Stimulated activated CD4-positive, alpha-beta T cell treated with anti-CD3 and anti-CD28 coated beads, Interleukin-1b, Interleukin-23, amount 100 ng/mL, for 48 hours (primary cell): ENCODE measurements at regions not wholly inside any gene's neighbourhood (a gene's known extent, or its start where the extent isn't known, plus 50 kb on each side); places are given as distances from the start of the nearest gene placed in this dataset.

Experiments
- DNase-seq: peaks from one replicate; pipeline ENCODE4 v3.0.0-alpha.2; 2020

DNA sequence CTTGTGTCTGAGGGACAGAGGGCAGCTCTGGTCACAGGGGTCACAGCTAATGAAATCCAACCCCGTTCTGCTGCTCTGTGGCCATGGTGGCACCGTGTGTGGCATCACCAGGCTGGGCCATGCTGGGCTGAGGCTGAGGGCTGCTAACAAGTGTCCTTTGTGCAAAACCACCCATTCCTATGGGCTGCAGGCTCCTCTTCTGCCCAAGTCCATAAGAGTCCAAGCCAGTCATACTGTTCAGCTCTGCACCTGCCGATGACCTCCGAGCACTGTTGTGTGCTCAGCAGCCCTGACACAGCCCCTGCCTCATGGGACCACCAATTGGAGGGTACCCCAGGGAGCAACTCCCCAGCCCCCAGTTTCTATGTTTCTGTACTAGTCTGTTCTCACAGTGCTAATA, 133.1 kb downstream of the WDR11 start:
- DNase-seq = no peak

DNA sequence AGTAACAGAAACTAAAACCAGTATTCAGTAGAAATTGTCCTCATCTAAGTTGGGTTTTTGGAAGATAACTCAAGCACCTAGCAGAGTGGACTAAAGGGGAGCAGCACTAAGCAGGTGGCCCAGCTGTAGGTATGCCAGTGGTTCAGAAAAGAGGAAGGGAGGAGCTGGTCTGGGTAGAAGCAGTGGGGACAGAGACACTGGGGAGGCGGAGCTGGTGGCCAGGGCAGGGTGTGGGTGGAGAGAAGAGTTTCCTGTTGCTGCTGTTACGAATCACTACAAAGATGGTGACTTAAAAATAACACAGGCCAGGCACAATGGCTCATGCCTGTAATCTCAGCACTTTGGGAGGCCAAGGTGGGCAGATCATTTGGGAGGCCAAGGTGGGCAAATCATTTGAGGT, 136.2 kb downstream of the WDR11 start:
- no peak for DNase-seq

GRCh38 chr10:120988751-120989150, 137.6 kb downstream of the WDR11 start:
- no peak for DNase-seq

GRCh38 chr10:120989279-120989678, 138.1 kb downstream of the WDR11 start:
- DNase-seq = no peak

- DNase-seq = no peak
These were observed 138.9 kb downstream of the WDR11 start for GRCh38 chr10:120989996-120990598.

DNA sequence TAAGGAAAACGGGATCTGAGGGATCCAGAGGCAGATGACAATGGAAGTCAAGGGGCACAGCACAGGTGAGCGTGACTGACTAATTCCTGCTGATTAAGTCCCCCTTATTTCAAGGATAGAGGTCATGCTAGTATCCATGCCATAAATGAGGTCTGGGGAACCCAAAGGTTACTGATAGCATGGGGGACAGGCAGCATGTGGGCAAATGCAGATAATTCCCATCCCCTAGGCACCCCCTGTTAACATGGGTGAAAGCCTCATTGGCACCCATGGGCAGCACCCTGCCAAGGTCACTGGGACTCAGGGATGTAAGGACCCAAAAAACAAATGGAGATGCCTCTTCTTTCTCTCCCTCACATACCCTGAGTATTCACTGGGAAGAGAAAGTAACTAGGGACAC, 139.7 kb downstream of the WDR11 start:
- DNase-seq = no peak

GRCh38 chr10:120993089-120993488, 141.9 kb downstream of the WDR11 start:
- DNase-seq = no peak

DNA sequence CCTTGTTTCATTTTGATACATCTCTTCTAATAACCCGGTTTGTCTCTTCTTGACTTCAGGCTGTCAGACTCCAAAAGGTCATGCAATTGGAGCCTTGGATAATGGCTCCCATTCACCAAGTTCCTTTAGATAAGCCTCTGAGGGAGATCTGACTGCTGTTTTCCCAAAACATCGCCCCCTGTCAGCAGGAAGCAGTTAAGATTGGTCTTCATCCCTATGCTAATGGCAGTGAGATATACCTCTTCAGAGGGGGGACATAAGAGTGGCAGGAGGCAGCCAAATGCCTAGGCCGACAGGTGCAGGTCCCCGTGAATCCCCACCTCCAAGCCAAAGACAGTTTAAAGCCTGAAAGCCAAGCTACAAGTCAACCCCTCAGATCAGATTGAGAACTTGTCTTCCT, 144.6 kb downstream of the WDR11 start:
- no peak for DNase-seq

DNA sequence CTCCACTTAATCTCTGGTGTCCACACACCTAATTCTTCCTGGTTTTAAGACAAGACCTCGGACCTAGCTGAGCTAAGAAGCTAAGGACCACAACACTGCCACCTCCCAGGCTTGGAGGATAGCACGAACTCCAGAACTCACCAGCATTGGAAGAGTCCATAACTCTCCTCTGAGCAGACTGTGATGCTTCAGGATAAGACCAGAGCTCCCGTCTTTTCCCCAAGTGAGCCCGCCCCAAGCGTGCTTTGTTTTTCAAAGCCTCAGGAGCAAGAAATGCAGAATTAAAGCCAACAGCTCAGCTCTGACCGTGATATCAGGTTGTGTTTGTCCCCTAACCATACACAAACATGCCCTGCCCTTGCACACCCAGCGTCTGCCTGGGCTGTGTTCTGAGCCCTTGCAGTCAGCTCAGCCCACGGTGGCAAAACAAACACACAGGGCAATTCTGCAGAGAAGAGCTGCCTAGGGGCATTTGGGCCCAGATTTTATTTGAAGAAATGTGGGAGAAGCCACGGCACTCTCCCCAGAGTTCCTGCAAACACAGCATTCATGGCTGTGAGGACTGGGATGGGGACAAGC, 145.4 kb downstream of the WDR11 start:
- no peak for DNase-seq

- DNase-seq = no peak
These were observed 146.2 kb downstream of the WDR11 start for GRCh38 chr10:120997313-120997712.

- DNase-seq = no peak
These were observed 146.6 kb downstream of the WDR11 start for GRCh38 chr10:120997756-120998155.

DNA sequence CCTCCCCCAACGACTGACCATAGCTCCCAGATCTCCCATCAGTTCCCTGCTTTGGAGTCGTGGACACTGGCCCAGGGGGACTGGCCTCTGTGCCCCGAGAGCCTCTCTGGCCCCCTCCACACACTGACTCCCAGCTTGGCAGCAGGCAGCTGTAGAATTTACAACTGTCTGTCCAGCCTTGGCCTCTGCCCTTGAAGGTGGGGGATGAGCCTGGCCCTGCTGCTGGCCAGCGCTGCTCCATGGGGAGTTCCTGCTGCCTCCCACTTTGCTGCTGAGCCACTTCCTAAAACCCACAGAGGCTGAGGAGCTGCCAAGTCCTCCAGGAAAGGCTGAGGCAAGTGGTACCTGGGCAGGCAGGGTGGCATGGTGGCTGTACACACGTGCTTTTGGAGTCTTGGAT, 147.1 kb downstream of the WDR11 start:
- no peak for DNase-seq

DNA sequence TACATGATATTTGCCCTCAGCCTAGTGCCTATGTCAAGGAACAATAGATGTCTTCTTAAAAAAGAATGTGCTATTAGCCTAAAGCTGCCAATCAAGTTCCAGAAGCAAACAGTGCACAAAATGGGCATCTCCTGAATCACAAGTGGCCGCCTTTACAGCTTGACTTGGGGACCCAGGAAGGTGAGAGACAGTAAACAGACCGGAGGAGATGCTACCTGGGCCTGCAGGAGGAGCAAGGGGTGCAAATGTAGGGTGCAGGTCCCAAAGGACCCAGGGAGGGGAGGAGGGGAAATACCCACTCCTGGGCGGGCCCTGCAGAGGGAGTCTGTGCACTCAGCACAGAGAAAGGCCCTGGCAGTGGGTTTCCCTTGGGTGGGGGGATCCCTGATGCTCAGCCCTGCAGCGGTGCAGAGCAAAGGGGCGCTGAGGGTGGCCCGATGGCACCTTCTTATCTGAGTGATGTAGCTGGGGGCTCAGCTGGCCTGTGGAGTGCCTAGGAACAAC, 147.7 kb downstream of the WDR11 start:
- no peak for DNase-seq

GRCh38 chr10:120999868-121000267, 148.7 kb downstream of the WDR11 start:
- no peak for DNase-seq

DNA sequence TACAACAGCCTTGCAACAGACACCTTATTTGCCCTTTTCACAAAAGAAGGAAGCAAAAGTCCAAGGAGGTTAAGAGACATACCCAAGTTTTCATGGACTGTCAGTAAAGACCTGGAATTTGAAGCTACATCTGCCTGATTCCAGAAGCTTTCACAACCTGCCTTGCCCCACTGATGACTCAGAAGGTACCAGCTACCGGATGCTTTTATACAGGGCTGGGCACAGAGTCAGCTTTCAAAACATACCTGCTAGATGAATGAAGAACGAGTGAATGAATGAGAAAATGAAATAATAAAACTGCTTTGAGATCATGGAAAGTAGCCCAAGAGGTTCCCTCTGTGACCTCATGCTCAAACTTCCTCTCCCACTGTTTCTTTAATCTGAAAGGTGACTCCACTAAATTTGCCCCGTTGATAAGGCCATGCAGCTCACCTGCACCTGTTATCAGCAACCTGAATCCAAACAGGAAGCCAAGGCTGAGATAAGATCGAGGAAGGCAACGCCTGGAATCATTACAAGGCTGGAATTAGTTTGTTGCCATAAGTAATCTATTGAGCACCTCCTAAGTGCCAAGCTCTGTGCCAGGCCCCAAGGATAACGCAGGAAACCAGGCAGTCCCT, 151.5 kb downstream of the WDR11 start:
- no peak for DNase-seq

DNA sequence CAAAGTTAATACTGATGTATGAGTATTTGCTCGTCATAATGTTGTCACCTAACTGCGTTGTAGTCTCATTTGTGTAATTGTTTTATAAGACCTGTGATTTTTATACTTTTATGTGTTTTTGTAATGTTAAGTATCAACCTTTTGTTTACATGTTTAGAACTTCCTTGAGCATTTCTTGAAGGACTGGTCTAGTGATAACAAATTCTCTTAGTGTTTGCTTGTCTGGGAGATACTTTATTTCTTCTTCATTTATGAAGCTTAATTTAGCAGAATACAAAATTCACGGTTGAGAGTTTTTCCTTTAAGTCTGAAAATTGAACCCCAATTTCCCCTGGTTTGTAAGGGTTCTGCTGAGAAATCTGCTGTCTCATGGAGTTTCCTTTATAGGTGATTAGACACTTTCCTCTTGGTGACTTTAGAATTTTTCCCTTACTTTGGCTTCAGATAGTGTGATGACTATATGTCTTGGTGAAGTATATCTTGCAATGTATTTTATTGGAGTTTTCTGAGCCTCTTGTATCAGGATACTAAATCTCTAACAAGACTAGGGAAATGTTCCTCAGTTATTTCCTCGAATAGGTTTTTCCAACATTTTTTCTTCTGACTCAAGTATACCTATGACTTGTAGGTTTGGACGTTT, 154.9 kb downstream of the WDR11 start:
- no peak for DNase-seq

GRCh38 chr10:121007264-121007663, 156.1 kb downstream of the WDR11 start:
- no peak for DNase-seq

DNA sequence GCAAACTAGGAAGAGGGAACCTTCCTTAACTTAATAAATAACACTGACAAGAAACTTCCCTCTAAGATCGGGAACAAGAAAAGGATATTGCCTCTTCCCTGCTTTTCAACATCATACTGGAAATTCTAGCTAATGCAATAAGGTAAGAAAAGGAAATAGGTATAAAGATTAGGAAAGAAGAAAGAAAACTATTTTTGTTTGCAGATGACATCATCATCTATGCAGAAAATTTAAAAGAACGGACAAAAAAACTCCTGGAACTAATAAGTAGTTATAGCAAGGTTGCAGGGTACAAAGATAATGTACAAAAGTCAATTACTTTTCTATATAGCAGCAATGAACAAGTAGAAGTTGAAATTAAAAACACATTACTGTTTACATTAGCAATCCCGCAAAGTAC, 164.8 kb downstream of the WDR11 start:
- DNase-seq = no peak

GRCh38 chr10:121024905-121025584, 173.9 kb downstream of the WDR11 start:
- no peak for DNase-seq

DNA sequence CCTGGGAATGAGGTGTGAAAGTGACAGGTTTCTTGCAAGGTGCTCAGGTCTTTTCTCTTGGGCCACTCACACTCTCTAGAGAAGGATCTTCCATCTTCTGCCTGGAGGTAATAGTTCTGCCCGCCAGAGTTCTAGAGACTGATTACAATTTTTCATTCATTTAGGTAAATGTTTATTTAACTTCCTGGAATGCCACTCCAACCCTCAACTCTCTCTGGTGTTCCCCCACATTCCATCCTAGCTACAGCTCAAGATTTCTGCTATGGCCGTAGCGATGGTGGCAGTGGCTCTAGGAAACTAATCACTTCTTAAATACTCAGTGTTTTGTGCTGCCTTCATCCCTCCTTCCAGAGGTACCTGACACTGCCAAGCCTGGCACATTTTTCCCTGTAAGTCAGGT, 174.6 kb downstream of the WDR11 start:
- no peak for DNase-seq

GRCh38 chr10:121027371-121027770, 176.2 kb downstream of the WDR11 start:
- no peak for DNase-seq

DNA sequence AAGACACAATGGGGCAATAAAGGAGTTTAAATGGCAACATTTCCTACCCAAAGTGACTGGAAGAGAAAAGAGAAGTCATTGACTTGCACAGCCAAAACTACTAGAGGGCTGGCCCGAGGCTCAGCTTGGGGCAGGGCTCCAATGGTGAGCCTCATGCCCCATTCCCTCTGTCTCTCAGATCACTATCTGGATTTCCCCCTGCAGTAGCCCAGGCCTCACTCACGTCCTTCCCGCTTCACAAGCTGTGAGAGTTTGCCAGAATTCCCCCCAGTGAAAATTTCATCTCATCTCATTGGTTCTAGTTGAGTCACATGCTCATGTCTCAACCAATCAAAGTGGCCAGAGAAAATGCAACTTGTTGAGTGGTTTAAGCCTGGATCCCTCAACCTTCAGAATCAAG, 181.3 kb downstream of the WDR11 start:
- DNase-seq = no peak

DNA sequence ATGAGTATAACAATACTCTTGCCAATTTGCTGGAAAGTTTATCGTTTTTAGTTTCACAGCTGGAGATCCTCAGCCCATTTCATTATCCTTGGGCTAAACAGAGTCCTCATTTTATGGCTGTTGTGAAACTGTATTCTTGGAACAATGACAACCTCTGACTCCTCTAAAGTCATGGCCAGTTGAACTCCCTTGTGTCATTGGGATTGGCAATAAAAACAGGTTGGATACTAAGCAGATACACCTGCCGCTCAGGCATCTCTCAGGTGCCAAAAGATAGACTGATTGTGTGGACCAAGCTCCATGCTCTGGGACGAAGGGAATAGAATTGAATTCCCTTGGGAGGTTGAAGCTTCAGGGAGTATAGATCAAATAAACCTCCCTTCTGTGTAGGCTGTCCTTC, 182.2 kb downstream of the WDR11 start:
- DNase-seq = no peak

DNA sequence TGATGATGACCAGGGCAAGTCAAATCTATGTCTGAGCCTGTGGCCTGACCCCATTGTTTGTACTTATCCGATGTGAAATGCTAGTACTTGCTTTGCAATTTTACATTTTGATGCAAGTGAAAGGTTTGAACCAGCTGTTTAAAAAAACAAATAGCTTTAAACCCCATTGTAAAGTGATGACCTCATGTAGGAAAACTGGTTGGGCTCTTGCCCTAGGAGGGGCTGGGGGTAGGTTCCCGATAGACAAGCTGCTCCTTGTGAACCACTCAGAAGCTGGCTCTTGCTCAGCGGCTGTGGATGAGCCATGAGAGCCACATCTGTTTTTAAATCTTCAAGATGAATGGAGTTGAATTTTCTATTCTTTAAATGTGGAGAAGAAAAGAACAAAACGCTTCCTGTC, 185.3 kb downstream of the WDR11 start:
- no peak for DNase-seq
